ENCODE measurements at regions not wholly inside any gene's neighbourhood (a gene's known extent, or its start where the extent isn't known, plus 50 kb on each side); places are given as distances from the start of the nearest gene placed in this dataset.
"Not testable (repeated sequence)": the region's sequence is repeated elsewhere in the genome, so short reads cannot be mapped to it uniquely, and the experiment has no call there.

DNA sequence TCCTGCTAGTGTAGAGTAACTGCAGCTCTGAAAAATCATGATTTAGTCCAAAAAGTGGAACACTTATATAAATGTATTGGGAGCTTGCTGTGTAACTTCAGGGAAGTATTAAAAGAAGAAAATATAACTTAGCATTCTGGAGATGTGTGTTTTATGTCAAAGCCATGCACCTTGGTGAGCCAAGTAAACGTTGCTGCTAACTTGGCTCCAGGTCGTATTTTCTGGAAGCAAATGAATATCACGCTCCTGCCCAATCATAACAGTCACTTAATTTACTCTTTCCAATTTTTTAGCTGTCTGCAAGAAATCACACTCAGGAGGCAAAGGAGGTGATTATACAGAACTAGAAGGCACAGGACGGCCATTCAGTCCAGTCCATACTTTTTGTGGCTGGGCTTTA lies 61.1 kb downstream of the DOP1B start:
- TF ChIP-seq, protein P1, sequence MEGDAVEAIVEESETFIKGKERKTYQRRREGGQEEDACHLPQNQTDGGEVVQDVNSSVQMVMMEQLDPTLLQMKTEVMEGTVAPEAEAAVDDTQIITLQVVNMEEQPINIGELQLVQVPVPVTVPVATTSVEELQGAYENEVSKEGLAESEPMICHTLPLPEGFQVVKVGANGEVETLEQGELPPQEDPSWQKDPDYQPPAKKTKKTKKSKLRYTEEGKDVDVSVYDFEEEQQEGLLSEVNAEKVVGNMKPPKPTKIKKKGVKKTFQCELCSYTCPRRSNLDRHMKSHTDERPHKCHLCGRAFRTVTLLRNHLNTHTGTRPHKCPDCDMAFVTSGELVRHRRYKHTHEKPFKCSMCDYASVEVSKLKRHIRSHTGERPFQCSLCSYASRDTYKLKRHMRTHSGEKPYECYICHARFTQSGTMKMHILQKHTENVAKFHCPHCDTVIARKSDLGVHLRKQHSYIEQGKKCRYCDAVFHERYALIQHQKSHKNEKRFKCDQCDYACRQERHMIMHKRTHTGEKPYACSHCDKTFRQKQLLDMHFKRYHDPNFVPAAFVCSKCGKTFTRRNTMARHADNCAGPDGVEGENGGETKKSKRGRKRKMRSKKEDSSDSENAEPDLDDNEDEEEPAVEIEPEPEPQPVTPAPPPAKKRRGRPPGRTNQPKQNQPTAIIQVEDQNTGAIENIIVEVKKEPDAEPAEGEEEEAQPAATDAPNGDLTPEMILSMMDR (IDR thresholded peaks at IDR 0.05; ENCODE audit: extremely low read depth, low read depth, low read length): no peak
- H3K4me2 ChIP-seq (ENCODE audit: insufficient read depth, low read length): no peak overlapping the region
- peaks cover 33% of the 10 kb centered on the region for H3K36me3 ChIP-seq (ENCODE audit: insufficient read depth, low read length)
- H3K79me2 ChIP-seq (ENCODE audit: insufficient read depth, low read length): no peaks in the 10 kb centered on the region
- H4K20me1 ChIP-seq (ENCODE audit: insufficient read depth, low read length): no peaks in the 10 kb centered on the region
- H3K27me3 ChIP-seq (ENCODE audit: insufficient read depth, low read length): no peaks in the 10 kb centered on the region
- peaks cover 5% of the 10 kb centered on the region for H3K4me1 ChIP-seq (ENCODE audit: insufficient read depth, low read length)
- no peak overlapping the region for H2AFZ ChIP-seq (ENCODE audit: low read length)
- H3K4me3 ChIP-seq (ENCODE audit: insufficient read depth, low read length): no peak overlapping the region
- DNase-seq (ENCODE audit: insufficient read length, low spot score, missing footprints): no peak
- no peaks in the 10 kb centered on the region for H3K9me3 ChIP-seq (ENCODE audit: low read depth, low read length)
- no peak overlapping the region for H3K27ac ChIP-seq (ENCODE audit: low read depth, low read length)

DNA sequence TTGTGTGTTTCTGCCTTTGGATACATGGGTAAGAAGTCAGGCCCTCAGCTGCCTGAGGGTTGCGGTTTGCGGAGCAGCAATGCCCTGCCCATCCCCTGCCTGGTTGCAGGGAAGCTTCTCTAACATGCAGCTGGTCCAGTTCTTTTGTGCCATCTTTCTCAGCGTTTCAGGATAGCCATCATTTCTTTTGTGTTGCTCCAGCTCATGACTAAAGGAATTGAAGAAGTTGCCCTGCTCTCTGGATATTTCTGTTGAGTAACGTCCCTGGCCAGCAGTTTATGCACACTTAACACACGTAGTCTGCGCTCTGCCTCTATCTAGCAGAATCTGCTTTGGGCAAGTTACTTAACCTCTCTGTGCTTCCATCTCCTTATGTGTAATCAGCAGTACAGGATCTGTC lies 62.1 kb downstream of the DOP1B start:
- H3K4me1 ChIP-seq (ENCODE audit: insufficient read depth, low read length): no peaks in the 10 kb centered on the region
- H3K4me3 ChIP-seq (ENCODE audit: insufficient read depth, low read length): no peak overlapping the region
- no peaks in the 10 kb centered on the region for H3K79me2 ChIP-seq (ENCODE audit: insufficient read depth, low read length)
- H3K4me2 ChIP-seq (ENCODE audit: insufficient read depth, low read length): no peak overlapping the region
- no peak overlapping the region for H2AFZ ChIP-seq (ENCODE audit: low read length)
- no peak for DNase-seq (ENCODE audit: insufficient read length, low spot score, missing footprints)
- no peaks in the 10 kb centered on the region for H4K20me1 ChIP-seq (ENCODE audit: insufficient read depth, low read length)
- H3K36me3 ChIP-seq (ENCODE audit: insufficient read depth, low read length): peaks cover 33% of the 10 kb centered on the region
- H3K27me3 ChIP-seq (ENCODE audit: insufficient read depth, low read length): no peaks in the 10 kb centered on the region
- TF ChIP-seq, protein P1 (IDR thresholded peaks at IDR 0.05; ENCODE audit: extremely low read depth, low read depth, low read length): no peak
- no peak overlapping the region for H3K27ac ChIP-seq (ENCODE audit: low read depth, low read length)
- H3K9me3 ChIP-seq (ENCODE audit: low read depth, low read length): no peaks in the 10 kb centered on the region

DNA sequence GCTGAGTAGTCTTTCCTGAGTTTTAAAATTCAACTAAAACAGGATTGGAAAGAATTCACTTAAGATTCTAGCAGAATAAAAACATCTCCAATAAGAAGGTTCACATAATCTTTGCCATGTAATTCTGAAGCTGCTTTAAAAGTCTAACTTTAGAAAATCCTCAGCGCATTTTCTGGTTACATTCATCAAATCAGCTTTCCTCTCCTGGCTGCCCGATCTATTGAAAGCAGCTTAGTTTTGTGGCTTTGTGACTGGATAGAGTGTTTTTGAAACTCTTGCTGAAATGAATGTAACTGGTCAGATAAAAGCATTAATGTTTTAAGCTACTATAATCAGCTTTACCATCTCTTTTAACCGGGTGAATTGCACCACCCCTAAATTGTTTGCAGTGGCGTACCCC lies 66.8 kb downstream of the DOP1B start:
- H3K27ac ChIP-seq (ENCODE audit: low read depth, low read length): no peak overlapping the region

DNA sequence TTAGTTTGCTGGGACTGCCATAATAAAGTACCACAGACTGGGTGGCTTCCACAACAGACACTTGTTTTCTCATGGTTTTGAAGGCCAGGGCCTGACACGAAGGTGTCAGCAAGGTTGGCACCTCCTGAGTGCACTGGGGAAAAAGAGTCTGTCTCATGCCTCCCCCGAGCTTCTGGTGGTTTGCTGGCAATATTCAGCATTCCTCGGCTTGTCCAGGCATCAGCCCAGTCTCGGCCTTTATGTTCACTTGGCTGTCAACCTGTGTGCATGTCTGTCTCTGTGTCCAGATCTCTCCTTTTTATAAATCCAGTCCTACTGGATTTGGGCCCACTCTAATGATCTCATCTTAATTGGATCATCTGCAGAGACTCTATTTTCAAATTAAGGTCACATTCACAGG lies 72.6 kb downstream of the DOP1B start:
- no peaks in the 10 kb centered on the region for H3K27me3 ChIP-seq (ENCODE audit: insufficient read depth, low read length)
- no peaks in the 10 kb centered on the region for H3K79me2 ChIP-seq (ENCODE audit: insufficient read depth, low read length)
- TF ChIP-seq, protein P1 (IDR thresholded peaks at IDR 0.05; ENCODE audit: extremely low read depth, low read depth, low read length): no peak
- H3K36me3 ChIP-seq (ENCODE audit: insufficient read depth, low read length): peaks cover 36% of the 10 kb centered on the region
- DNase-seq (ENCODE audit: insufficient read length, low spot score, missing footprints): peak; percentile 13
- H3K9me3 ChIP-seq (ENCODE audit: low read depth, low read length): no peaks in the 10 kb centered on the region
- H4K20me1 ChIP-seq (ENCODE audit: insufficient read depth, low read length): no peaks in the 10 kb centered on the region
- H3K4me2 ChIP-seq (ENCODE audit: insufficient read depth, low read length): no peak overlapping the region
- no peak overlapping the region for H2AFZ ChIP-seq (ENCODE audit: low read length)
- no peaks in the 10 kb centered on the region for H3K4me1 ChIP-seq (ENCODE audit: insufficient read depth, low read length)
- H3K4me3 ChIP-seq (ENCODE audit: insufficient read depth, low read length): no peak overlapping the region
- H3K27ac ChIP-seq (ENCODE audit: low read depth, low read length): no peak overlapping the region

More for the DNA sequence above, 66.8 kb downstream of the DOP1B start:
- no peak for DNase-seq (ENCODE audit: insufficient read length, low spot score, missing footprints)
- H3K9me3 ChIP-seq (ENCODE audit: low read depth, low read length): no peaks in the 10 kb centered on the region
- H4K20me1 ChIP-seq (ENCODE audit: insufficient read depth, low read length): no peaks in the 10 kb centered on the region
- H3K4me1 ChIP-seq (ENCODE audit: insufficient read depth, low read length): no peaks in the 10 kb centered on the region
- H3K4me3 ChIP-seq (ENCODE audit: insufficient read depth, low read length): no peak overlapping the region
- peaks cover 22% of the 10 kb centered on the region for H3K36me3 ChIP-seq (ENCODE audit: insufficient read depth, low read length)
- H3K27me3 ChIP-seq (ENCODE audit: insufficient read depth, low read length): no peaks in the 10 kb centered on the region
- TF ChIP-seq, protein P1 (IDR thresholded peaks at IDR 0.05; ENCODE audit: extremely low read depth, low read depth, low read length): no peak
- no peak overlapping the region for H2AFZ ChIP-seq (ENCODE audit: low read length)
- no peaks in the 10 kb centered on the region for H3K79me2 ChIP-seq (ENCODE audit: insufficient read depth, low read length)
- H3K4me2 ChIP-seq (ENCODE audit: insufficient read depth, low read length): no peak overlapping the region

DNA sequence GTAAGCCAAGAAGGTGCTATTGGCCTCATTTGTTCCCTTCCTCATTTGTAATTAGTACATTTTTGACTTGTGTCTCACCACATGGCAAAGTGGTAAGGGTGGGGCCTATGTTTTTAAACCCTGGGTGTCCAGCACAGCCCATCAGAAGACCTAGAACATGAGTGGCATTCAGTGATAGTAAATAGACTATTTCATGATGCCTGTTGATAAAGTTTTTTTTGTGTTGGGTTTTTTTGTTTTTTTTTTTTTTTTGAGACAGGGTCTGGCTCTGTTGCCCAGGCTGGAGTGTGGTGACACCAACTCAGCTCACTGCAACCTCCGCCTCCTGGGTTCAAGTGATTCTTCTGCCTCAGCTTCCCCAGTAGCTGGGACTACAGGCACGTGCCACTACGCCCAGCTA lies 74.8 kb downstream of the DOP1B start:
- not testable (repeated sequence) for H3K9me3 ChIP-seq (ENCODE audit: low read depth, low read length)

More for the DNA sequence above, 74.8 kb downstream of the DOP1B start:
- H3K79me2 ChIP-seq (ENCODE audit: insufficient read depth, low read length); H3K27ac ChIP-seq (ENCODE audit: low read depth, low read length); H3K4me2 ChIP-seq (ENCODE audit: insufficient read depth, low read length); H3K4me3 ChIP-seq (ENCODE audit: insufficient read depth, low read length); H3K4me1 ChIP-seq (ENCODE audit: insufficient read depth, low read length); H4K20me1 ChIP-seq (ENCODE audit: insufficient read depth, low read length); DNase-seq (ENCODE audit: insufficient read length, low spot score, missing footprints); H2AFZ ChIP-seq (ENCODE audit: low read length); H3K27me3 ChIP-seq (ENCODE audit: insufficient read depth, low read length): not testable (repeated sequence)
- H3K36me3 ChIP-seq (ENCODE audit: insufficient read depth, low read length): peaks cover 29% of the 10 kb centered on the region
